ENCODE measurements at regions not wholly inside any gene's neighbourhood (a gene's known extent, or its start where the extent isn't known, plus 50 kb on each side); places are given as distances from the start of the nearest gene placed in this dataset.

DNA sequence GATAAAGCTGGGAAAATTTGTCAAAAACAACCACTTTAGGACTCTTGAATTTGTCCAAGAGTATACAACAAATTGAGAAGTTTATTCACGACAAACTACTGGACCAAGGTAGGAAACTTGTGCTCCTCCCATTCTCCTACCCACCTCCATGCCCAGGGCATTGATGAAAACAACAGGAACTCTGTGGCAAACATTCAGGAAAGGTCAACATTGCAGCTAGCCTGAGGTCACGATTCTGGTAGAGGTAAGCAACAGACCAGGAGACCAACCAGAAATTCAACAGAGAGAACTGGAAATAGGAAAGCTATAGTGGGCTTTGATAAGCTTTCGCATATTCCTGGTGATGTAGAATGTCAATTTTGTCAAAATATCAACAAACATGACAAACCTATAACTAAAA, 209.1 kb upstream of the CTAGE1 start:
- TF ChIP-seq, protein P1, sequence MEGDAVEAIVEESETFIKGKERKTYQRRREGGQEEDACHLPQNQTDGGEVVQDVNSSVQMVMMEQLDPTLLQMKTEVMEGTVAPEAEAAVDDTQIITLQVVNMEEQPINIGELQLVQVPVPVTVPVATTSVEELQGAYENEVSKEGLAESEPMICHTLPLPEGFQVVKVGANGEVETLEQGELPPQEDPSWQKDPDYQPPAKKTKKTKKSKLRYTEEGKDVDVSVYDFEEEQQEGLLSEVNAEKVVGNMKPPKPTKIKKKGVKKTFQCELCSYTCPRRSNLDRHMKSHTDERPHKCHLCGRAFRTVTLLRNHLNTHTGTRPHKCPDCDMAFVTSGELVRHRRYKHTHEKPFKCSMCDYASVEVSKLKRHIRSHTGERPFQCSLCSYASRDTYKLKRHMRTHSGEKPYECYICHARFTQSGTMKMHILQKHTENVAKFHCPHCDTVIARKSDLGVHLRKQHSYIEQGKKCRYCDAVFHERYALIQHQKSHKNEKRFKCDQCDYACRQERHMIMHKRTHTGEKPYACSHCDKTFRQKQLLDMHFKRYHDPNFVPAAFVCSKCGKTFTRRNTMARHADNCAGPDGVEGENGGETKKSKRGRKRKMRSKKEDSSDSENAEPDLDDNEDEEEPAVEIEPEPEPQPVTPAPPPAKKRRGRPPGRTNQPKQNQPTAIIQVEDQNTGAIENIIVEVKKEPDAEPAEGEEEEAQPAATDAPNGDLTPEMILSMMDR (IDR thresholded peaks at IDR 0.05; ENCODE audit: low read depth, low read length, poor library complexity, severe bottlenecking) = no peak
- TF ChIP-seq EZH2phosphoT487 (IDR thresholded peaks at IDR 0.05; ENCODE audit: borderline replicate concordance, low read length) = no peak
- Histone ChIP-seq H4K20me1 (ENCODE audit: control insufficient read depth, insufficient read depth, low read depth, low read length) (no peaks in the 10 kb centered on the region), H3K9me3 (ENCODE audit: control insufficient read depth, insufficient read depth, low read length) (no peaks in the 10 kb centered on the region)

DNA sequence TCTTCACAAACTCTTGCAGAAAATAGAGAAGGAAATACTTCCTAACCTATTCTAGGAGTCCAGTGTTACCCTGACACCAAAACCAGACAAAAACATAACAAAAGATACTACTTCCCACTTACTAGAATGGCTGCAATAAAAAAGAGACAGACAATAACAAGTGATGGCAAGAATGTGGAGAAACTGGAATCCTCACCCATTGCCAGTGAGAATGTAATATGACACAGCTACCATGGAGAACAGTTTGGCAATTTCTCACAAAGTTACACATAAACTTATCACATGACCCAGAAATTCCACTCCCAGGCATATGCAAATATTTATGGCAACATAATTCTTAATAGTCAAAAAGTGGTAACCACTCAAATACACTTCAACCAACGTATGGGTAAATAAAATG, 209.8 kb upstream of the CTAGE1 start:
- no peaks in the 10 kb centered on the region for H3K4me1 ChIP-seq (ENCODE audit: control insufficient read depth, low read length)
- H3K79me2 ChIP-seq (ENCODE audit: control insufficient read depth, low read length) = no peaks in the 10 kb centered on the region
- no peak overlapping the region for H3K4me2 ChIP-seq (ENCODE audit: low read length)
- H3K27ac ChIP-seq (ENCODE audit: low read depth, low read length) = no peak overlapping the region
- H3F3A ChIP-seq (ENCODE audit: control insufficient read depth, insufficient read depth) = no peaks in the 10 kb centered on the region
- no peaks in the 10 kb centered on the region for H4K20me1 ChIP-seq (ENCODE audit: control insufficient read depth, insufficient read depth, low read depth, low read length)
- H3K27me3 ChIP-seq (ENCODE audit: control insufficient read depth, low read length) = no peaks in the 10 kb centered on the region; the same call in 1 of the 2 replicates
- H3K9me3 ChIP-seq (ENCODE audit: control insufficient read depth, insufficient read depth, low read length) = no peaks in the 10 kb centered on the region
- no peaks in the 10 kb centered on the region for H3K36me3 ChIP-seq (ENCODE audit: control insufficient read depth, low read length)
- H3K9me2 ChIP-seq (replicated peaks; ENCODE audit: control insufficient read depth, low read length) = no peaks in the 10 kb centered on the region
- H3K4me3 ChIP-seq (ENCODE audit: low read length) = no peak overlapping the region
- TF ChIP-seq, protein P1 (IDR thresholded peaks at IDR 0.05; ENCODE audit: low read depth, low read length, poor library complexity, severe bottlenecking) = no peak
- no peak for TF ChIP-seq EZH2phosphoT487 (IDR thresholded peaks at IDR 0.05; ENCODE audit: borderline replicate concordance, low read length)

More for the DNA sequence above, 209.1 kb upstream of the CTAGE1 start:
- no peaks in the 10 kb centered on the region for H3K36me3 ChIP-seq (ENCODE audit: control insufficient read depth, low read length)
- H3K4me2 ChIP-seq (ENCODE audit: low read length) = no peak overlapping the region
- H3K27me3 ChIP-seq (ENCODE audit: control insufficient read depth, low read length) = no peaks in the 10 kb centered on the region; the same call in 1 of the 2 replicates
- no peak overlapping the region for H3K4me3 ChIP-seq (ENCODE audit: low read length)
- no peaks in the 10 kb centered on the region for H3K9me2 ChIP-seq (replicated peaks; ENCODE audit: control insufficient read depth, low read length)
- H3K27ac ChIP-seq (ENCODE audit: low read depth, low read length) = no peak overlapping the region
- H3K4me1 ChIP-seq (ENCODE audit: control insufficient read depth, low read length) = no peaks in the 10 kb centered on the region
- H3F3A ChIP-seq (ENCODE audit: control insufficient read depth, insufficient read depth) = no peaks in the 10 kb centered on the region
- H3K79me2 ChIP-seq (ENCODE audit: control insufficient read depth, low read length) = no peaks in the 10 kb centered on the region

DNA sequence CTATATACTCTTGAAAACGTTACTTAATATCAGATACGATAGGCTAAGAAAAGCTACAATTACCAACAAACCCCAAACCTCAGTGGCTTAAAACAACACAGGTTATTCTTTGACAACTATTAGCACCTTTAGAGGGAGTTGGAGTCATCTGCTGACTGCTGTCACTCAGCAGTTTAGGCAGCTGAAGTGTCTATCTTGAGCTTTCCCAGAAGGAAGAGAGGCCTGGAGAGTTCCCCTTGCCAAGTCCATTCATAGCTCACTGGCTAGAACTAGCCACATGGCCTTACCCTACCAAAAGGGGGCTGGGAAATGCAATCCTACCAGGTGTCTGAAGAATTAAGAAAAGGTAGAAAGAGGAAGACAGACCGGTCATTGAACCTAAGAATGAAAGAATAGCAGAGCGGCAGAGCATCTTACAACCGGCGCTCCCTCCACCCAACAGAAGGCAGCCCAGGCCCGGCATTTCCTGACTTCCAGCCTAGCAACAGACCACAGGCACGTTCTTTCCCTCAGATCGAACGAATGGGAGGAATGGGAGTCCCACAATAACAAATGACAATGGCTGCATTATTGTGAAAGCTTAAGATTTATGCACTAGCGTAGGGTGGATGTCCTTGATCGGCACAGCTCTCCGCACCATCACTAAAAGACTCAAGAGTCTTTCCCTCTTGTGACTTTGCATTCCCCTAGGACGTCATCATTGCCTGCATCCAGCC, 211.2 kb upstream of the CTAGE1 start:
- Histone ChIP-seq H3K9me3 (ENCODE audit: control insufficient read depth, insufficient read depth, low read length) (no peaks in the 10 kb centered on the region), H3K27ac (ENCODE audit: low read depth, low read length) (no peak overlapping the region), H3K36me3 (ENCODE audit: control insufficient read depth, low read length) (no peaks in the 10 kb centered on the region), H3F3A (ENCODE audit: control insufficient read depth, insufficient read depth) (no peaks in the 10 kb centered on the region), H3K4me3 (ENCODE audit: low read length) (no peak overlapping the region), H3K27me3 (ENCODE audit: control insufficient read depth, low read length) (no peaks in the 10 kb centered on the region; the same call in 1 of the 2 replicates), H3K4me2 (ENCODE audit: low read length) (no peak overlapping the region), H3K4me1 (ENCODE audit: control insufficient read depth, low read length) (no peaks in the 10 kb centered on the region), H4K20me1 (ENCODE audit: control insufficient read depth, insufficient read depth, low read depth, low read length) (no peaks in the 10 kb centered on the region), H3K9me2 (replicated peaks; ENCODE audit: control insufficient read depth, low read length) (no peaks in the 10 kb centered on the region), H3K79me2 (ENCODE audit: control insufficient read depth, low read length) (no peaks in the 10 kb centered on the region)
- TF ChIP-seq, protein P1 (IDR thresholded peaks at IDR 0.05; ENCODE audit: low read depth, low read length, poor library complexity, severe bottlenecking) = no peak
- no peak for TF ChIP-seq EZH2phosphoT487 (IDR thresholded peaks at IDR 0.05; ENCODE audit: borderline replicate concordance, low read length)

All from DOHH2 (cell line).